Activated T-helper 9 cell treated with anti-CD3 and anti-CD28 coated beads, Interleukin-2, amount 50 U/mL, for 16 hours (primary cell): ENCODE measurements at regions not wholly inside any gene's neighbourhood (a gene's known extent, or its start where the extent isn't known, plus 50 kb on each side); places are given as distances from the start of the nearest gene placed in this dataset.

Source experiments
- DNase-seq: peaks from one replicate; pipeline ENCODE4 v3.0.0-alpha.2; 2020; ENCODE audit warnings: low read depth

- DNase-seq: no peak
Measured at GRCh38 chr6:148053209-148053608, 289.4 kb upstream of the SASH1 start.

DNA sequence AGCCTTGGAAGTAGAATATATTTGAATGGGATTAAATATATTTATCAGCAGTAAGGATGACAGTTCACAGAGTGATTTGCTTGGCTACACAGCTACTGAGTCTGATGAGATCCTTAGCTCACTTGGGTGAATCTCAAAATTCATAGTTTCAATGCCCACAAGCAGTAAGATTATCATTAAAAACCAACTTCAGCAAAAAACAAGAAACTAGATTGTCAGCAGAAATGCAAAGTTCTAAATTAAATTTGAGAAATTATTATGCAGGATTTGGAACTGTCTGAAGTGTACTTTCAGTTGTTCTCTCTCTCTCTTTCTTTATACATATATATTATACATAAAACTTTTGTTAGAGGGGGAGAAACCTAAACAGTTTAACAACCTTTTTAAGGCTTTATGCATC lies 288.8 kb upstream of the SASH1 start:
- DNase-seq: no peak

DNA sequence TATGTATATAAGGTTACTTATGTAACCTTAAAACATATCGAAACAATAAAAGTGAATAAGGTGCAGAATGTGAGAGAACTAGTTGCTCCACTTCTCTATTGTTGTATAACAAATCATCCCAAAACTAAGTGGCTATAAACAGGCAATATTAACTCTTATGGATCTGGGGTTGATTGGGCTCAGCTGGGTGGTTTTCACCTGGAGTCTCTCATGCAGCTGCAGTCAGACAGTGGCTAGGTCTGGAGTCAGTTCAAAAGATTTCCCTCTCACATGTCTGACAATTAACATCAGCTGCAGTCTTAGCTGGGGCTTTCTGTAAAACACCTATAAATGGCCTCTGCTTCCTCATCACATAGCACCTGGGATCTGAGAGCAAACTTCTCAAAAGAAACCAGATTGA lies 288.4 kb upstream of the SASH1 start:
- DNase-seq: no peak

DNA sequence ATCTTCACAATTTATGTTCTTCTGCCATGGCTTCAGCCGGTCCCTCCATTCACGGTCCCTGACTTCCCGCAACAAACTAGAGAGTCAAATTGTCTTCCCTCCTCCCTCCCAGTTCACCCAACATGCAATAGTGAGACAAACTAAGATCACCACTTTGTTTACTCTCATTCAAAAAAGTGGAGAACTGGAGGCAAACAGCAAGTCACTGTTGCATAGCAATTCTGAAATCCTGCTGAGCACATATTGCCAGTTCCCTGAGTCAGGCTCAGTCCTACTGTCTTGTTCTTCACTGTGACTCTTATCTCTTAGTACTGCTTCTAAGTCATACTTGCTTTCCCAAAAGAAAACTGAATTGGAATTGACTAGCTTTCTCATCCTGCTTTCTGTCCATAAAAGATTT lies 287.2 kb upstream of the SASH1 start:
- DNase-seq: no peak

DNA sequence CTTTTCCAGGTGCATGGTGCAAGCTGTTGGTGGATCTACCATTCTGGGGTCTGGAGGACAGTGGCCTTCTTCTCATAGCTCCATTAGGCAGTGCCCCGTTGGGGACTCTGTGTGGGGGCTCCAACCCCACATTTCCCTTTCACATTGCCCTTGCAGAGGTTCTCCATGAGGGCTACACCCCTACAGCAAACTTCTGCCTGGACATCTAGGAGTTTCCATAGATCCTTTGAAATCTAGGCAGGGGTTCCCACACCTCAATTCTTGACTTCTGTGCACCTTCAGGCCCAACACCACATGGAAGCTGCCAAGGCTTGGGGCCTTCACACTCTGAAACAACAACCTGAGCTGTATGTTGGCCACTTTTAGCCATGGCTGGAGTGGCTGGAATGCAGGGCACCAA lies 282.8 kb upstream of the SASH1 start:
- no peak for DNase-seq

- DNase-seq: no peak
Measured at GRCh38 chr6:148064406-148065134, 278.1 kb upstream of the SASH1 start.

GRCh38 chr6:148068437-148069061 lies 274.1 kb upstream of the SASH1 start:
- DNase-seq: no peak

DNA sequence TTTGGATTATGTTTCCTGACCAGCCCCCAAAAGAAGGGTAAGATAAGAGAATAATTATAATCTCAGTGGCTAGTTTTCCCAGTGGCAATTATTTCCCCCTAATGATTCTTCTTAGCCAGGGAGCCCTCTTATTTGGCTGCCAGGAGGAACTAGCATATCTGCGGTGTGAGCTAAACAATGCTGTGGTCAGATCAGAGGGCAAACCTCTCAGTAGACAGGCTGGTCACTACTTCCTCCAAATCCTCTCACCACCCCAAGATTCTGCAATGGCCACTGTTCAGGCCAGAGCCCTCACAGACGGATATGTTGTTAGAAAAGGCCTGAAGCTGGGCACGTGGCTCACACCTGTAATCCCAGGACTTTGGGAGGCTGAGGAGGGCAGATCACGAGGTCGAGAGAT lies 273.4 kb upstream of the SASH1 start:
- no peak for DNase-seq

DNA sequence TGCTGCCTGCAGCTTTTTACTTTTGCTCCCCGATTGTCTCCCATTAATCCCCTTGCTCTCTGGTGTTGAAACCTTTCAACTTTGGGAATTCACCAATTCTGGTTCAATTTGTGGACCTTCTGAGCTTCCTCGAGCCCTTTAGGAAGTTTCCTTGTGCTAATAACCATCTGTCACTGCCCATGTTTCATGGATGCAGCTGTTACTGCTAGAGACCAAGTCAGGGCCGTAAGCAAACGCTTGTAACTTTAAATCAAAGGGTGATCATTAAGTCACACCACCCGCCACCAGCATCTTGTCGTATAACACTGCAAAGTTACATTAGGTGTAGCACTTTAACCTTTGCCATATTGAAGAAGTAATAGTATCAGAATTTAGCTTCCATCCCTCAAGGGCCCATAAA lies 268.3 kb upstream of the SASH1 start:
- DNase-seq: no peak

DNA sequence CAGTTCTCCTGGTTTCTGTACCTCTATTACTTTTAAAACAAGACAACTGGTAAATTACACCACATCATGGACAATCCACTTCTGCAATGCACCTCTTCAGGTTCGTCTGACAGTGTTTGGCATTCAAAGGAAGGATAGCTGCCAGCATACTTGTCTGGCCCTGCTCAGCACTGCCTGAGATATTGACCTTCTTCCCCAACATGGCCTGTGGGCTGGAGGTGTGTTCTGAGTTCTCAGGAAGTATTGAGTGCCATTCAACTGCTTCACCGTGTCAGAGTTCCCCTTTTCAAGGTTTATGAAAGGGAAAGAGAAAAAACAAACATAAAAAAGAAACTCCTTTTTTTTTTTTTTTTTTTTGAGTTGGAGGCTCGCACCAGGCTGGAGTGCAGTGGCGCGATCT lies 267.9 kb upstream of the SASH1 start:
- DNase-seq: no peak

DNA sequence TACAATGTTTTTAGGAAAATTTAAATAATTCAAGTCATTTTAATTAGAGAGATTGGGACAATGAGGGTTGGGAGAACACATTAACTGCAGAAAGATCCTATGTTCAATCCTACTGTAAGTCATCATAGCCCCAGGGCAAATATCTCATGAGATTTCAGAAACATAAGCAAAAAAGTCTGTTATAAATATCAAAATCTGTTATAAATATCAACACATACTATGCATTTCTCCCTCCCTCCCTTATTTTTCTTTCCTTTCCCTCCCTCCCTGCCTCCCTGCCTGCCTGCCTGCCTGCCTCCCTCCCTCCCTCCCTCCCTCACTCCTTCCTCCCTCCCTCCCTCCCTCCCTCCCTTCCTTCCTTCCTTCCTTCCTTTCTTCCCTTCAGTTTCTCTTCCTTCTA lies 267.3 kb upstream of the SASH1 start:
- DNase-seq: no peak

- DNase-seq: no peak
Measured at GRCh38 chr6:148076051-148076450, 266.6 kb upstream of the SASH1 start.

- no peak for DNase-seq
Measured at GRCh38 chr6:148080315-148080714, 262.3 kb upstream of the SASH1 start.

DNA sequence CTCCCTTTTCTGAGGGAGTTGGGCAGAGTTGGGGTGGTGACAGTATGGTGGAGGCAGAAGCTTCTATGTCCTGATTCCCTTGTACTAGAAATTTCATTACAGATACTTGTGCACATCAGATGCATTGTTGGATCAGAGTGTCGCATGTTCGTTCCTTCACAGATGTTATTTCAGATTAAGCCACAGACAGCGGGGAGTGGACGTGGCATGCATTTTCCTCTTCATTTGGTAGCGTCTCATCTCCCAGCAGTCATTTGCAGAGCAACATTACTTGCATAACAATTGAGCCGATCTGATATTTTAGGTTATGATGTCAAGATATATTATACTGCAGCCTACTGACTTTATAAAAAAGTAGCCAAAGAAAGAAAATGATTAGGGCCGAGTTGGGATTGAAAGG lies 261.6 kb upstream of the SASH1 start:
- no peak for DNase-seq

DNA sequence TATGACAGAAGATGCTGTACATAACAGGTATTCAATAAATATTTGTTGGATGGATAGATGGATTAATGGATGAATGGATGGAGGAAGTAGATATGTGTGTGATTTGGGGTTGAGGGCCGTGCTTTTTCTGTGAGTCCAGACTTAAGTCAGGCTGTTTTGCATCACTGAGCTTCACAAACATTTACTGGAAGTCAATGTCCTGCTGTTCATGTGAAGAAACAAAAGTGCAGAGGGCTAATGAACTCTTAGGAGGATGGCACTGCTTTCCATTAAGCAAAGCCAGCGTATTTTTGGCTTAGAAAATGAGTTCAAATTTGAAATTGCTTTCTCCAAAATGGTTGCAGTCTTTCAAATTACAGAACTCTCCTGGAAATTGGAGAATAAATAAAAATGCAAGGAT lies 260.6 kb upstream of the SASH1 start:
- no peak for DNase-seq

GRCh38 chr6:148082696-148083095 lies 259.9 kb upstream of the SASH1 start:
- DNase-seq: no peak

DNA sequence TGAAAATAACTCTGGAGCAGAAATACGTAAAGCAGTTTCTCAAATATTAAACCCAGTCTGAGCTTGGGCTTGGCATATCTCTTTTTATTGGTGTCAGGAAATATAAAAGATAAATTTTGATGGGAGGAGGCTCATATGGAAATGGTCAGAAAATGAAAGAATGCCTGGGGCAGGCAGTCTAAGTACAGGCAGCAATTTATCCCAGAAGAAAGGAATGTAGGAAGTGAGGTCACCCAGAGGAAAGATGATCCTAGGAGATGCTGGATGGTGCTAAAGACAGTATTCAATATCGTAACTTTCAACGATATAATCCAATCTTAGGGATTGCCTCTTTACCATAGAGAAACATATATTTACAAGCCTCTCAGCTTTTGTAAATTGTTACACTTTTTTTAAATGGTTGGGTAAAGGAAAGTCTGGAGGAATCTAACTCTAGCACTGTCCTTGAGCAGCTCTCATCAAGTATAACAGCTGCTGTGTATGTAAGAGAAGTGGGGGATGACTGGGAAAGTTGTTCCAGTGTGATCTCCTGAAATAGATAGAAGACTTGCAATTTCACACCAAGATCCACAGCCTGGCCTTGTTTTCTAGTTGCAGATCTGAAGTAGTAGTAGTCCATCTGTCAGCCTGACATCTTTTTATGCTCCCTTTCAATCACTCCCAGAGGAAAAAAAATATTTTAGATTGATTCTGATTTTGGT lies 256.9 kb upstream of the SASH1 start:
- no peak for DNase-seq

DNA sequence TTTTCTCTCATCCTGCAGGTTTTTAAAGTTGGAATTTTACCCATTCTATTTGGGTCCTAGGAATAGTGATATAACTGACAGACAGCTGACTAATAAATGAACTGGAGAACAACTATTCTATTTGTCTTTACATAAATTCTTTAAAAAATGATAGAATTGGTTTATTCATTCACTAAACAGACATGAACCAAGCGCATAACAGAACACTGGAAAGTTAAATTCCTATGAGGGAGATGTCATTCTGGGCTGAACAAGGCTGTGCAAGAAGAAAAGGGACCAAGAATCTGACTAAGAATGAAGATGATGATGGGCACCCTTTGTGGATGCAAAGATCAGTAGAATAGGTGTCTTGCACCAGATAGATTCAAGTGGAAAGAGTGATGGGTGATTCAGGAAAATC lies 256.3 kb upstream of the SASH1 start:
- no peak for DNase-seq

GRCh38 chr6:148086843-148087242 lies 255.8 kb upstream of the SASH1 start:
- no peak for DNase-seq

DNA sequence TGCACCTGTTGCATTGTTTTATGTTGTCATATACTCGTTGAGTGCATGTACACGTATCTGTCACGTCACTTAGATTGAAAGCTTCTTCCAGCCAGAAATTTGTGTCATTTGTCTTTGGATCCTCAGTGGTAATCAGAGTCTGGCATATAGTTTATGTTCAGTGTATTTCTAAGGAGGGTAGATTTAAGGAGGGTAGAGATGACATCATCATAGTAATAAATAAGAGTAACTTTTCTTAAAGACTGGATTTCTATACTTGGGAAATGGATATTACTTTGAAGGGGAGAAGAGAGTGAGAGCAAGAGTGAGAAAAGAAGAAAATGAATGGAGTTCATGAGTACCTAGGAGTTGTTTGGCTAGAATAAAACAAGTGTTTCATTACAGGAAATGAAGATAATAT lies 255.0 kb upstream of the SASH1 start:
- no peak for DNase-seq

GRCh38 chr6:148090326-148090725 lies 252.3 kb upstream of the SASH1 start:
- DNase-seq: no peak

- no peak for DNase-seq
Measured at GRCh38 chr6:148091394-148091793, 251.2 kb upstream of the SASH1 start.

DNA sequence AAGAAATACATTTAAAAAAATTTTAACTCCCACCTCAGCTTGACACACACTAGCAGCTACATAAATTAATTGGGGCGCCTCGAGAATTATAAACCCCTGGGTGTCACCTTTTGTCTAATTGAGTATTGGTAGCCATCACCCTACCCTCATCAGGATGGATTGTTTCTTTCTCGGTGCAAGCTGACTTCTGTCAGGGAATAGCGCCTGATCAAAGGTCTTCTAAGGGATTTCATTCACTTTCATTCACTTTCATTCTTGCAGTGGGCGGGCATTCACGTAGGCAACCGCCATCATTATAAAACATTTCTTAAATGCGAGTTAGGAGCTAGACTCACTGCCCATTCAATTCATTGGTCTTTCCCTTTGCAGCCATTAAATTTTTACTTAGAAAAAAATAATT lies 239.2 kb upstream of the SASH1 start:
- no peak for DNase-seq

- DNase-seq: no peak
Measured at GRCh38 chr6:148104131-148104530, 238.5 kb upstream of the SASH1 start.
